HCT116 (cell line): ENCODE measurements at regions not wholly inside any gene's neighbourhood (a gene's known extent, or its start where the extent isn't known, plus 50 kb on each side); places are given as distances from the start of the nearest gene placed in this dataset.

Experiments
- ATAC-seq: fragments of 200-7000 bp; cut with Tn5 transposase; 2 replicates; pipeline ENCODE4 v1.9.1; 2020; ENCODE audit warnings: mild to moderate bottlenecking, moderate library complexity
- BruUV-seq: library from RNA; stranded (reverse); fragments of 400-500 nt; replicated peaks from 2 replicates; lab custom pipeline; 2021; lab: Mats Ljungman, UMichigan
- CTCF ChIA-PET: fragments of 300-600 bp; sonication (Branson Sonifier 250); formaldehyde crosslinking; loops from one replicate; lab custom pipeline; 2021; ENCODE audit warnings: antibody characterized with exemption; lab: Charles Lee
- POLR2A ChIA-PET: fragments of 300-600, 350-600 bp; sonication (Branson Sonifier 250); formaldehyde crosslinking; loops from one replicate; lab custom pipeline; 2021; ENCODE audit warnings: antibody characterized with exemption; lab: Charles Lee
- RAD21 ChIA-PET, 2 experiments: fragments of 300-600 bp; sonication (Branson Sonifier 250); formaldehyde crosslinking; loops; one replicate each; lab custom pipeline; 2023; ENCODE audit warnings: low total read pairs in 2 of 2; ENCODE audit not compliant: uncharacterized antibody in 2 of 2, unreplicated experiment in 2 of 2, low non-redundant PET in 1 of 2; lab: Charles Lee
- DNase-seq: peaks from one replicate; pipeline ENCODE4 v3.0.0-alpha.2; 2010; ENCODE audit warnings: low read depth, low spot score
- H2AFZ ChIP-seq: fragments of 200-600 bp; shearing (Covaris generic), sonication (generic); 2 replicates; pipeline ENCODE4 v1.6.1; 2017; ENCODE audit warnings: low read depth, mixed run types, mixed read lengths, antibody characterized with exemption, low read length; ENCODE audit not compliant: poor library complexity, severe bottlenecking
- H3K27ac ChIP-seq: 2 replicates; pipeline ENCODE4 v1.5.1; 2012; ENCODE audit warnings: low read depth, low read length
- H3K27me3 ChIP-seq: fragments of 200-600 bp; sonication (generic); 2 replicates; pipeline ENCODE4 v1.6.1; 2016; ENCODE audit warnings: mixed run types, low read length, mixed read lengths; ENCODE audit not compliant: insufficient read depth
- H3K36me3 ChIP-seq, 2 experiments: fragments of 200-500 bp in 1 of 2; fragments of 200-600 bp in 1 of 2; sonication (Bioruptor generic) in 1 of 2; sonication (generic) in 1 of 2; 2 replicates each; pipeline versions ENCODE4 v1.5.1 to v1.6.1; 2014 to 2016; ENCODE audit warnings: low read length in 2 of 2, inconsistent platforms in 1 of 2, mixed read lengths in 1 of 2, mixed run types in 1 of 2; ENCODE audit not compliant: insufficient read depth in 2 of 2, control insufficient read depth in 1 of 2
- H3K4me1 ChIP-seq, 2 experiments: fragments of 200-600 bp in 1 of 2; sonication (generic) in 1 of 2; 2 replicates each; pipeline versions ENCODE4 v1.5.1 to v1.6.1; 2012 to 2017; ENCODE audit warnings: low read length in 2 of 2, inconsistent platforms in 1 of 2, mild to moderate bottlenecking in 1 of 2, mixed read lengths in 1 of 2, mixed run types in 1 of 2, moderate library complexity in 1 of 2; ENCODE audit not compliant: insufficient read depth in 2 of 2, control insufficient read depth in 1 of 2
- H3K4me2 ChIP-seq: fragments of 200-600 bp; sonication (generic); 2 replicates; pipeline ENCODE4 v1.6.1; 2017; ENCODE audit warnings: mixed run types, low read length, mixed read lengths
- H3K4me3 ChIP-seq, 2 experiments: fragments of 200-600 bp in 1 of 2; sonication (generic) in 1 of 2; replicated peaks in 1 of 2; 2 replicates each; pipeline ENCODE4 v1.5.1; 2011 to 2016; ENCODE audit warnings: low read length in 2 of 2, control low read depth in 1 of 2, low read depth in 1 of 2, mild to moderate bottlenecking in 1 of 2, mixed read lengths in 1 of 2, mixed run types in 1 of 2
- H3K79me2 ChIP-seq: fragments of 200-600 bp; sonication (generic); 2 replicates; pipeline ENCODE4 v1.6.1; 2017; ENCODE audit warnings: mild to moderate bottlenecking, mixed run types, low read length, moderate library complexity, mixed read lengths; ENCODE audit not compliant: insufficient read depth
- H3K9ac ChIP-seq: fragments of 200-600 bp; sonication (generic); 2 replicates; pipeline ENCODE4 v1.6.1; 2016; ENCODE audit warnings: low read length, mixed read lengths
- H3K9me2 ChIP-seq: fragments of 200-600 bp; sonication (generic), shearing (Covaris generic); 2 replicates; pipeline ENCODE4 v1.6.1; 2017; ENCODE audit warnings: mixed run types, mild to moderate bottlenecking, moderate library complexity; ENCODE audit not compliant: insufficient read depth
- H3K9me3 ChIP-seq, 2 experiments: fragments of 200-500 bp in 1 of 2; fragments of 200-600 bp in 1 of 2; sonication (Bioruptor generic) in 1 of 2; sonication (generic) in 1 of 2; 2 replicates each; pipeline ENCODE4 v1.6.1; 2014 to 2017; ENCODE audit warnings: low read length in 2 of 2, mixed read lengths in 2 of 2, inconsistent platforms in 1 of 2, low read depth in 1 of 2, mild to moderate bottlenecking in 1 of 2, mixed run types in 1 of 2, moderate library complexity in 1 of 2; ENCODE audit not compliant: control insufficient read depth in 1 of 2, insufficient read depth in 1 of 2
- H4K20me1 ChIP-seq: fragments of 200-600 bp; sonication (generic), shearing (Covaris generic); 2 replicates; pipeline ENCODE4 v1.6.1; 2017; ENCODE audit warnings: mixed run types, mild to moderate bottlenecking, moderate library complexity; ENCODE audit not compliant: insufficient read depth
- CBX3 ChIP-seq: IDR thresholded peaks from 2 replicates; pipeline ENCODE4 v1.6.1; 2012; ENCODE audit warnings: low read depth
- CEBPB ChIP-seq: IDR thresholded peaks from 2 replicates; pipeline ENCODE4 v1.6.1; 2012; ENCODE audit warnings: low read depth
- ELF1 ChIP-seq: IDR thresholded peaks from 2 replicates; pipeline ENCODE4 v1.6.1; 2012; ENCODE audit warnings: low read depth, borderline replicate concordance
- EZH2 ChIP-seq: fragments of 200-600 bp; sonication (generic); IDR thresholded peaks from 2 replicates; pipeline ENCODE4 v1.6.1; 2017; ENCODE audit warnings: antibody characterized with exemption, mixed run types
- EZH2phosphoT487 ChIP-seq: fragments of 200-600 bp; IDR thresholded peaks from 2 replicates; pipeline ENCODE4 v1.6.1; 2018; ENCODE audit warnings: antibody characterized with exemption, borderline replicate concordance
- FOSL1 ChIP-seq: IDR thresholded peaks from 2 replicates; pipeline ENCODE4 v1.6.1; 2012; ENCODE audit warnings: low read depth
- POLR2AphosphoS5 ChIP-seq: IDR thresholded peaks from 2 replicates; pipeline ENCODE4 v1.6.1; 2011; ENCODE audit warnings: mild to moderate bottlenecking, low read depth, low read length, moderate library complexity
- RAD21 ChIP-seq: IDR thresholded peaks from 2 replicates; pipeline ENCODE4 v1.6.1; 2012; ENCODE audit warnings: low read depth, mild to moderate bottlenecking
- SP1 ChIP-seq: IDR thresholded peaks from 2 replicates; pipeline ENCODE4 v1.6.1; 2012; ENCODE audit warnings: low read depth
- SRF ChIP-seq: IDR thresholded peaks from 2 replicates; pipeline ENCODE4 v1.6.1; 2012; ENCODE audit warnings: low read depth
- ZFX ChIP-seq: fragments of 450-650 bp; IDR thresholded peaks from 2 replicates; pipeline ENCODE4 v1.6.1; 2017
- intact Hi-C: fragments of 100-400 bp; cut with micrococcal nuclease; formaldehyde crosslinking; loops from 2 replicates; pipeline ENCODE4 v1.10.0; 2022
- TF ChIP-seq, protein P1 (sequence below): IDR thresholded peaks from 2 replicates; pipeline ENCODE4 v1.6.1; 2012; ENCODE audit warnings: low read depth
- TF ChIP-seq, protein P2 (sequence below): IDR thresholded peaks from 2 replicates; pipeline ENCODE4 v1.6.1; 2012

DNA sequence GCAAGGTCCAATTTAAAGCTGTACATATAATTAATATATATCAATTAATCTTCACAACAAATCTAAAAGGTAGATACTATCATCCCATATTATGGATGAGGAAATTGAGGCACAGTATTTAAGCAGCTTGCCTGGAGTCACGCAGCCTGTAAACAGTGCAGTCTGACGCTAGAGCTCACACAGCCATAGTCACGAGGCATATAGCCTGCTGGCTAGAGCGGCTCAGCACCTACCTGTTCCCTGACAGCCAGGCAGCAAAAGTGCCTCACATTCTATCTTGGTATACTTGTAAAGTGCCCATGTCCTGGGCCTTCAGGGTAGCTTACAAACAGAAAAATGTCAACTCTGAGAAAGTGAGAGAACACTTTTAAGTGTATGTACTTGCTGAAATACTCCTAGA lies 222.6 kb upstream of the NEIL3 start:
- RAD21 ChIA-PET, result no interaction called here
- Histone ChIP-seq H2AFZ (no peak overlapping the region), H3K27ac (no peak overlapping the region), H4K20me1 (no peaks in the 10 kb centered on the region), H3K4me2 (no peak overlapping the region), H3K9me2 (no peaks in the 10 kb centered on the region), H3K4me1 (no peaks in the 10 kb centered on the region), H3K27me3 (no peaks in the 10 kb centered on the region), H3K9ac (no peak overlapping the region), H3K4me3 (no peak overlapping the region), H3K36me3 (no peaks in the 10 kb centered on the region), H3K9me3 (no peaks in the 10 kb centered on the region), H3K79me2 (no peaks in the 10 kb centered on the region)
- DNase-seq (no peak), ATAC-seq (no peak)
- POLR2A ChIA-PET, result no interaction called here
- TF ChIP-seq ZFX (no peak), POLR2AphosphoS5 (no peak), SP1 (no peak), EZH2phosphoT487 (no peak), FOSL1 (no peak), SRF (no peak)
- TF ChIP-seq, protein P1, sequence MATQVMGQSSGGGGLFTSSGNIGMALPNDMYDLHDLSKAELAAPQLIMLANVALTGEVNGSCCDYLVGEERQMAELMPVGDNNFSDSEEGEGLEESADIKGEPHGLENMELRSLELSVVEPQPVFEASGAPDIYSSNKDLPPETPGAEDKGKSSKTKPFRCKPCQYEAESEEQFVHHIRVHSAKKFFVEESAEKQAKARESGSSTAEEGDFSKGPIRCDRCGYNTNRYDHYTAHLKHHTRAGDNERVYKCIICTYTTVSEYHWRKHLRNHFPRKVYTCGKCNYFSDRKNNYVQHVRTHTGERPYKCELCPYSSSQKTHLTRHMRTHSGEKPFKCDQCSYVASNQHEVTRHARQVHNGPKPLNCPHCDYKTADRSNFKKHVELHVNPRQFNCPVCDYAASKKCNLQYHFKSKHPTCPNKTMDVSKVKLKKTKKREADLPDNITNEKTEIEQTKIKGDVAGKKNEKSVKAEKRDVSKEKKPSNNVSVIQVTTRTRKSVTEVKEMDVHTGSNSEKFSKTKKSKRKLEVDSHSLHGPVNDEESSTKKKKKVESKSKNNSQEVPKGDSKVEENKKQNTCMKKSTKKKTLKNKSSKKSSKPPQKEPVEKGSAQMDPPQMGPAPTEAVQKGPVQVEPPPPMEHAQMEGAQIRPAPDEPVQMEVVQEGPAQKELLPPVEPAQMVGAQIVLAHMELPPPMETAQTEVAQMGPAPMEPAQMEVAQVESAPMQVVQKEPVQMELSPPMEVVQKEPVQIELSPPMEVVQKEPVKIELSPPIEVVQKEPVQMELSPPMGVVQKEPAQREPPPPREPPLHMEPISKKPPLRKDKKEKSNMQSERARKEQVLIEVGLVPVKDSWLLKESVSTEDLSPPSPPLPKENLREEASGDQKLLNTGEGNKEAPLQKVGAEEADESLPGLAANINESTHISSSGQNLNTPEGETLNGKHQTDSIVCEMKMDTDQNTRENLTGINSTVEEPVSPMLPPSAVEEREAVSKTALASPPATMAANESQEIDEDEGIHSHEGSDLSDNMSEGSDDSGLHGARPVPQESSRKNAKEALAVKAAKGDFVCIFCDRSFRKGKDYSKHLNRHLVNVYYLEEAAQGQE, result no peak
- BruUV-seq, result no TSS peak
- intact Hi-C loops, result no loop called here
- CTCF ChIA-PET, result no interaction called here

DNA sequence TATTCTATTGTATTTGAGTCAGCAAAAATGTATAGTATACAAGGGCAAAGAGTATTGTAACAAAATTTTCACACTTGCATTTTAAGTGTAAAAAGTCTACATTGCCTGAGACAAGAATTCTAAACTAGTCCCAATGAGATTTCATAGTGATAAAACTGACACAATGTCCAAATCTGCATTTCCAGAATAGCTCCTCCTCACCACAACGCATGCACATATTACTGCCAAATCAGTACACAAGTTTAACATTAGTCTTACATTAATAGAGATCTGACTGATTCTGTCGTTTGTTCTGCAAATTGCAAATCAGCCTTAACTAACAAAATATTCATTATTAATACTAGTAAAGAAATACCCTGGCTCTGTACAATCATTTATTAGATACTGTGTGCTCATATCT lies 222.2 kb upstream of the NEIL3 start:
- Histone ChIP-seq H3K36me3 (no peaks in the 10 kb centered on the region), H3K9me2 (no peaks in the 10 kb centered on the region), H3K79me2 (no peaks in the 10 kb centered on the region), H3K27me3 (no peaks in the 10 kb centered on the region), H3K27ac (no peak overlapping the region), H3K4me1 (no peaks in the 10 kb centered on the region), H3K4me2 (no peak overlapping the region), H3K9ac (no peak overlapping the region), H2AFZ (no peak overlapping the region), H4K20me1 (no peaks in the 10 kb centered on the region), H3K9me3 (no peaks in the 10 kb centered on the region), H3K4me3 (no peak overlapping the region)
- no peak for TF ChIP-seq CBX3
- no peak for TF ChIP-seq SP1
- TF ChIP-seq CEBPB, result no peak
- TF ChIP-seq ELF1, result no peak
- TF ChIP-seq EZH2, result no peak
- TF ChIP-seq, protein P1, result no peak
- no peak for TF ChIP-seq ZFX
- TF ChIP-seq RAD21, result no peak
- TF ChIP-seq, protein P2, sequence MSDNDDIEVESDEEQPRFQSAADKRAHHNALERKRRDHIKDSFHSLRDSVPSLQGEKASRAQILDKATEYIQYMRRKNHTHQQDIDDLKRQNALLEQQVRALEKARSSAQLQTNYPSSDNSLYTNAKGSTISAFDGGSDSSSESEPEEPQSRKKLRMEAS, result no peak
- BruUV-seq, result no TSS peak
- CTCF ChIA-PET, result no interaction called here
- ATAC-seq (no peak), DNase-seq (no peak)
- RAD21 ChIA-PET, result no interaction called here
- intact Hi-C loops, result no loop called here
- POLR2A ChIA-PET, result no interaction called here
